ENCODE measurements at regions not wholly inside any gene's neighbourhood (a gene's known extent, or its start where the extent isn't known, plus 50 kb on each side); places are given as distances from the start of the nearest gene placed in this dataset.

DNA sequence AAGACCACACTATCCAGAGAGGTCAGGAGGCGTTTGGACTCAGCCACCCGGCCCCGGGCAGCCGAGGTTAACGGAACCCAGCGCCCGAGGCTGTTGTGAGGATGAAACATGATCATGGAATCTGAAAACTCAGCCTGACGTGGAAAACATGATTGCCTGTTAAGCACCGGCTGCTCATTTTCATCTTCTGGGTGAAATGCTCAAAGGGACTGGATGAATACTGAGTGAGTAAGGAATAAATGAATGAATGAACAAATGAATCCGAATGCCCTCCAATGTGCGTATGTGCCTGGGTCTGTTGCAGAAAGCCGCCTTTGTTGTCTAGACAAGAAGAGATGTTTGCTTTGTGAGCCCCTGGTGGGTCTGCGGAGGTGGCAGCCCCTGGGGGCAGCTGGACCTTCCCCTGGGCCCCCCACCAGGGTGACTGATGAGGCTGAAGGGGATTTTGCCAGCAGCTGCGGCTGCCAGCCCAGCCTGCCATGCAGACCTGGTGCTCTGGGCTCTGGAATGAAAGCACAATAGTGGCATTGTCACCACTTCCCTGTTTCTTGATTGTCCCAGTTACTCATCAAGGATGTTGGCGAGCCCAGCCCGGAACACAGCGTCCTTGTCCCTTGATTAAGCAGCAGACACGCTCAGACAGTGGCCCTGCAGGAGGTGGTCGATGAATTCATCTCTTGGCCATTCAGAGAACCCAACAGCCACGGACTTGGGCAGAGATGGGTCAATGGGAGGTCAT lies 211.1 kb downstream of the ANKRD60 start:
- FAIRE-seq, result no peak

DNA sequence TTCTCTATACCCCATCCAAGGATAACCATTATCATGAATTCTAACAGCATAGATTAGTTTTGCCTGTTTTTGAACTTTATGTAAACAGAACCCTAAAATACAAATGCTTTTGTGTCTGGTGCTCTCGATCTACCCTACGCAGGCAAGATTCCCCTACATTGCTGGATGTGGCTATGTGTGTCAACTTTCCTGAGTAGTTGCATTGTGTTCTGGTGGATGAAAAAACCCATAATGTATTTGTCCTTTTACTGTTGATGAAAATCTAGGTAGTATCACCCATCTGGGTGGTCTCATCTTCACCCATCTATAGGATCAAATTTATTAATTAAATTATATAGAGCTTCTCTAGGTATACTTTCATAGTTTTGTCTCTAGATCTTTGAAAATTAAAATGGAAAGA lies 211.7 kb downstream of the ANKRD60 start:
- DNase-seq (ENCODE audit: insufficient read length, low spot score), result no peak
- no peak for TF ChIP-seq POLR2A (IDR thresholded peaks at IDR 0.05; ENCODE audit: low read depth, low read length)
- FAIRE-seq, result no peak

More for the DNA sequence above, 211.1 kb downstream of the ANKRD60 start:
- DNase-seq (ENCODE audit: insufficient read length, low spot score), result peak; percentile 75
- no peak; the same call in 1 of the 2 replicates for TF ChIP-seq POLR2A (IDR thresholded peaks at IDR 0.05; ENCODE audit: low read depth, low read length)

DNA sequence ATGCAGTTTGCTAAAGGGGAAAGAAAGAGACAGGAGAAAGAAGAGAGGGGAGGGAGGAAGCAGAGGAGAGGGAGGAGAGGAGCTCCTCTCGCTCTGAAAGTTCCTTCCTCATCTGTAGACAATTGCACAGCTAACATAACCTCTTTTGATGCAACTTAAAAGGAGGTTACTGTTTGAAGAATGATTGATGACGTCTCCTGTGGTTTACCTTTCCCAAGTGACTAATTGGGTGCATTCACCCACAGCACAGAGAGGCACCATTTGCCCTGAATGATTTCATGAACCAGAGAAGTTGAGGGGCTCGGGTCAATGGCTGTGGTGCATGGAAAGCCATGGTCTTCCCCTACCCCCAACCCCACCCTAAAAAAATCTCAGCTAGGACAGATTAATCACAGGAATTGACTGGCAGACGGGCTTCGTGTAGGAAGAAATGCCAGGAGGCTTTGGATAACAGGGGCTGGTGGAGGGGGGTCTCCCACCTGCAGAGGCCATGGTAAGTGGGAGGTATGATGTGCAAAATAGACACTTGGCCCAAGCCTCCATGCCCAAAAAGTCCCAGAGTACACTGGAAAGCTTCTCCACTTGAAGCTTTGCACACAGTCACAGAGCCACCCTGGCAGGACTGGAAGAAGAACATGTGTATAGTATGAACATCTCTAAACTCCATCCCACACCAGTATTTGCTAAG lies 213.7 kb downstream of the ANKRD60 start:
- peak; percentile 43 for DNase-seq (ENCODE audit: insufficient read length, low spot score)
- no peak for FAIRE-seq
- no peak for TF ChIP-seq POLR2A (IDR thresholded peaks at IDR 0.05; ENCODE audit: low read depth, low read length)

DNA sequence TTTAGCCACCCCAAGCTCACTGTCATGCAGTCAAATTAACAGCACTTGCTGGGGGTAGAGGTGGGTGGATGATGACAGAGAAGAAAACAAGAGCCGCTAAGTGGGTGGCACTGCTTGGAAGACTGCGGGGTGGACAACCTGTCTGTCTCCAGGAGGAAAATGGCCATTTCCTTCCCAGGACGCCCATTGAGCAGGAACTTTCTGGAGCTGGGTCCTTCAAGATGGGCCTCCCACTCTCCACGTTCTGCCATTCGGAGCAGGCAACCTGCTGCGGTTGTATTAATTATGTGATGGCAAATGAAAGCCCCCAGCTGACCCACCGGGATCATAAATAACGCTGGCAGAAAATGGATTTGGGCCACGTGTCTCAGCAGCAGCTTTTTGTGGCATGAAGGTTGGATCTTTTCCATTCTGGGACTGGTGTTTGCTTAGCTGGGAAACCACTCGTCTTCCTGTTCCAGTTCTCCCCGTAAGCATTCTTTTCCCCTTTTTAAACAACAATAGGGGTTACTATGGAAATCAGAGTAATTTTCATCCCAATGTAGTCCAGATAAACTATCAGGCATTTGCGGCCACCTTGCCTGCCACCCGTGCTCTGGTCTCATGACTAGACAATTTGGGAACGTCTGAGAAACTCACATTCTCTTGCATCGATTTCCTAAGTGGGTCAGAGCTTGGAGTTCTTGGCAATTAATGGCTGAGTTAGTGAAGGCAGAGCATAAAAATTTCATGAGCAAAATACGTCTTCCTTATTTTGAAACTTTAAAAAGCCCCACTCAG lies 215.5 kb downstream of the ANKRD60 start:
- no peak for FAIRE-seq
- no peak for DNase-seq (ENCODE audit: insufficient read length, low spot score)
- no peak for TF ChIP-seq POLR2A (IDR thresholded peaks at IDR 0.05; ENCODE audit: low read depth, low read length)

DNA sequence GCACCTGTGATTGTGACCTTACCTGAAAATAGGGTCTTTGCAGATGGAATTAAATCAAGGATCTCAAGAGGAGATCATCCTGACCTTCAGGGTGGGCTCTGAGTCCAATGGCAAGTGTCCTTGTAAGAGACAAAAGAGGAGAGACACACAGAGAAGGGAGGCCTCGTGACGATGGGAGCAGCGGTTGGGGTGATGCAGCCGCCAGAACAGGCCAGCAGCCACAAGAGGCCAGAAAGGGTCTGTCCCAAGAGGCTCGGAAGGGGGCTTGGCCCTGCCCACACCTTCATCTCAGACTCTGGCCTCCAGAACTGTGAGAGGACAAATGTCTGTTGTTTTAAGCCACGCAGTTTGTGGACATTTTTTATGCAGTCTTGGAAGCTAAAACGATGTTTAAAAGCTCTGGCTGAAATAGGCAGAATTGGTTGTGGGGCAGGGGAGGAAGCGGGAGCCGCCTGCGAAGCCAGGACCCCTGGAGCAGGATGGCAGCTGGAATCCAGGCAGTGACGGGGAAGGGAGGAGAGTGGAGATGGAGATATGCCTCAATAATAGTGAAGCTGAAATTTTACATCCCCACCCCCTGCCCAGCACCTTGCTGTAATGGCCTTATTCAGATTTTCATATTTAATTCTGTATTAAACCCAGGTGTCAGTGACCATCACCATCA lies 216.4 kb downstream of the ANKRD60 start:
- no peak for DNase-seq (ENCODE audit: insufficient read length, low spot score)
- FAIRE-seq, result no peak
- no peak for TF ChIP-seq POLR2A (IDR thresholded peaks at IDR 0.05; ENCODE audit: low read depth, low read length)

DNA sequence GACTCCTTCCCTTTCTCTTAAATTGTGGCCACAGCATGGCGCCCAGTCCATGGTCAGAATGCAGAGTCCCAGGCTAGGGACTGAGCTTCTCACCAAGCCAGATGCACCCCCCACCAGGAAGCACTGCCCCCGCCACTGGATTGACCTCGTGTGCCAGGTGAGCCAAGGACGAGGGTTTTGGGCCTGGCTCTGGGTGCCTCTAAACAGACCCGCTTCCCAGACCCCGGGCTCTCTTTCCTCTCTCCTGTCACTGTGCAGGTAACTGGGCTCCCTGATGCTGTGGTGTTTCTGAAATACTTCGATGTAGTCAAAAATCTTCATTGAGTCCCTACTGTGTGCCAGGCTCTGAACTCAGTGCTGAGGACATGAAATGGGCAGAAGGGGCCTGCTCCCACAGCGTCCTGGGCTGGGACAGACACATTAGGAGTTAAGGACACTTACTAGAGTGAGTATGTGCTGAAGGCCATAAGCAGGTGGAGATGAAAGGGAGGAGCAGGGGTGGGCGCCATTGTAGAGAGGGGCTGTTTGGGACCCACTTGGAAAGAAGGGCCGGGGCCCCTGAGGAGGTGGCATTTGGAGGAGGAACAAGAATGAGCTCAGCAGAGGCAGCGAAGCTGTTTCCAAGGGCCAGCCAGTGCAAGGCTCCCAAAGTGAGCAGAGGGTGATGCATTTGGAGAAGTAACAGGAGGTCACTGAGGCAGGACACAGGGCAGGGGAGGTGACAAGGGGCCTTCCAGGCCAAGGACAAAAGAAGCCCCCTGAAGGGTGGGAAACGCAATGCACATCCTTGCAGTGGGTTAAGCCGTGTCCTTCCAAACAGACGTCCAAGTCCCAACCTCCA lies 217.1 kb downstream of the ANKRD60 start:
- TF ChIP-seq POLR2A (IDR thresholded peaks at IDR 0.05; ENCODE audit: low read depth, low read length), result no peak
- no peak for DNase-seq (ENCODE audit: insufficient read length, low spot score)
- no peak for FAIRE-seq

DNA sequence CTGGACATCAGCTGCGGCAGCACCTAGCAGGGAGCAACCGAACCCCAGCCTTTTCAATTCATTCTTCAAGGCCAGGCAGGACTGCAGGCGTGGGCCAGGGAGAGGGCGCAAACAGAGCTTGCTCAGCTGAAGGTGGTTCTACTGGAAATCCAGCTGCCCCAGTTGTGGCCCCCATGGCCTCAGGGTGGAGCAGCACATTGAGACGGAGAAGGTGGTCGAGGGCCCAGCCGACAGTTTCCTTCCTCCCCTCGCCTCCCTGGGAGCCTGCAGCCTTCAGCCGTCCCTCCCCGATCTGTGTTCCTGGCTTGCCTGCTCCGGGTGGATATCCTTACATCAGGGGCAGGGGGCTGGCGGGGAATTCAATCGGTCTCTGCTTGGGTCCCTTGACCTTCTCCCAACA lies 217.8 kb downstream of the ANKRD60 start:
- TF ChIP-seq POLR2A (IDR thresholded peaks at IDR 0.05; ENCODE audit: low read depth, low read length), result no peak
- no peak for FAIRE-seq
- DNase-seq (ENCODE audit: insufficient read length, low spot score), result no peak

DNA sequence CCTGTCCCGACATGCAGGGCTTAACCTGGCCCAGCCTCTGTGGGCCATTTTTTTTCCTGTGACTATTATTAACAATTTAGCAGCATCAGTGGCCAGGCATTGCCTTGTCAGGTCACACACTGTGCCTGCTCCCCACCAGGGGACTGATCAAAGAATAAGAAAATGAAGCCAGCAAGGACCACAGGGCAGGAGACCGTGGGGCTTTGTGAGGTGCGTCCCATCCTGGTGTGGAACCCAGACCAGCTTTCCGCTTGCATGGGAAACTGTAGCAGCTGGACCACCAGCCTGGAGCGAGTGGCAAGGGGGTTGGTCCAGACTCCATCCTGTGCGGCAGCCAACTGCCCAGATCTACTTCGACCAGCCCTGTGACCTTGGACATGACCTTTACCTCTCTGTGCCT lies 218.3 kb downstream of the ANKRD60 start:
- DNase-seq (ENCODE audit: insufficient read length, low spot score) (no peak), FAIRE-seq (no peak)
- no peak for TF ChIP-seq POLR2A (IDR thresholded peaks at IDR 0.05; ENCODE audit: low read depth, low read length)

DNA sequence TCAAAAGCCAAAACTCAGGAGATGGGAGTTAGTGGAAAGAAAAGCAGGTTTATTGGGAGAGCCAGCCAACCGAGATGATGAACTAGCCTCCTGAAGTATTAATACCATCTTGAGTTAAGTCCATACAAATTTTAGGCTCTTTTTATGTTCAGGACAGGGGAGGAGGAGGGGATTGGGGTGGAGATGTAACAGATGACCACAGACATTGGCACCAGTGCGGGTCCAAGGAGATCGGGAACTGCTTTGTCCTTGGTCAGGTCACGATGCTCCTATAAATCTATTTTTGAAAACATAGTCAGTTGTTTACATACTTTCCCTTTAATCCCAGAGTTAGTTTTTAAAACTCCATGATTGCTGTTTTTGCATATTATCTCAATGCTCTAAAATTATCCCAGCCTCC lies 219.6 kb downstream of the ANKRD60 start:
- FAIRE-seq (no peak), DNase-seq (ENCODE audit: insufficient read length, low spot score) (no peak)
- TF ChIP-seq POLR2A (IDR thresholded peaks at IDR 0.05; ENCODE audit: low read depth, low read length), result no peak

DNA sequence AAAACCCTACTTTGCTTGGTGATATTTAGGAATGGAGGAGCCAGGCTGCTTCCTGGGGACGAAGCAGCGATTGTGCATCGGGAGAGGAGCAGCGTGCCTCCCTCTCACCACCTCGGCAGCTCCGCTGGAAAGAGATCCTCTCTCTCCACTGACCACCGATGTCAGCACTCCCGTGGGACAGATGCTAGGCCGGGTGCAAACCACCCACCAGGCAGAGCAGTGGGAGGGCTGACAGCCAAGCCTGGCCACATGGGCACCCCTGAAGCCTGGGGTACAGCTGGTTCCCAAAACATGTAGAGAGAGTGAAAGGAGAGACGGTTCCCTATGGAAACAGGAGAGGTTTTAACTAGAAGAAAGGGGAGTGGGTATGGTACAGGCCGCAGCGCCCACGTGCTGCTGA lies 220.0 kb downstream of the ANKRD60 start:
- FAIRE-seq (no peak), DNase-seq (ENCODE audit: insufficient read length, low spot score) (no peak)
- no peak for TF ChIP-seq POLR2A (IDR thresholded peaks at IDR 0.05; ENCODE audit: low read depth, low read length)

DNA sequence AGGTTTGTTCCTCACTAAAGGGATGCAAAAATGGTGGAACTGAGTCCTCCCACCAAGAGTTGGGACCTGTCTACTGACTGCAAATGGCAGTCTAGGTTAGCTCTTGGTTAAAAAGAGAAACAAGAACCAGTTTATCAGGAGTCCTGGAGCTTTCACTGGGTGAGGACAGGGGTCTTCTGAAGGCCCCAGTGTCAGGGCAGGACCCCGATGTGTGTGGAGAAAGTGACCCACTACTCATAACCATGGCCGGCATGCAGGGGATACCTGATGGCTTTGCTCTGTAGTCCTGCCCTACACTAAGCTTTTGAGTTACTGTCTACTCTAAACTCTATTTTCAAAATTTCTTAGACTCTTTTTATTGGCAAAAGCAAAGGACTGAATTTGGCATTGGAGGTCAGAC lies 220.5 kb downstream of the ANKRD60 start:
- FAIRE-seq, result no peak
- no peak for TF ChIP-seq POLR2A (IDR thresholded peaks at IDR 0.05; ENCODE audit: low read depth, low read length)

DNA sequence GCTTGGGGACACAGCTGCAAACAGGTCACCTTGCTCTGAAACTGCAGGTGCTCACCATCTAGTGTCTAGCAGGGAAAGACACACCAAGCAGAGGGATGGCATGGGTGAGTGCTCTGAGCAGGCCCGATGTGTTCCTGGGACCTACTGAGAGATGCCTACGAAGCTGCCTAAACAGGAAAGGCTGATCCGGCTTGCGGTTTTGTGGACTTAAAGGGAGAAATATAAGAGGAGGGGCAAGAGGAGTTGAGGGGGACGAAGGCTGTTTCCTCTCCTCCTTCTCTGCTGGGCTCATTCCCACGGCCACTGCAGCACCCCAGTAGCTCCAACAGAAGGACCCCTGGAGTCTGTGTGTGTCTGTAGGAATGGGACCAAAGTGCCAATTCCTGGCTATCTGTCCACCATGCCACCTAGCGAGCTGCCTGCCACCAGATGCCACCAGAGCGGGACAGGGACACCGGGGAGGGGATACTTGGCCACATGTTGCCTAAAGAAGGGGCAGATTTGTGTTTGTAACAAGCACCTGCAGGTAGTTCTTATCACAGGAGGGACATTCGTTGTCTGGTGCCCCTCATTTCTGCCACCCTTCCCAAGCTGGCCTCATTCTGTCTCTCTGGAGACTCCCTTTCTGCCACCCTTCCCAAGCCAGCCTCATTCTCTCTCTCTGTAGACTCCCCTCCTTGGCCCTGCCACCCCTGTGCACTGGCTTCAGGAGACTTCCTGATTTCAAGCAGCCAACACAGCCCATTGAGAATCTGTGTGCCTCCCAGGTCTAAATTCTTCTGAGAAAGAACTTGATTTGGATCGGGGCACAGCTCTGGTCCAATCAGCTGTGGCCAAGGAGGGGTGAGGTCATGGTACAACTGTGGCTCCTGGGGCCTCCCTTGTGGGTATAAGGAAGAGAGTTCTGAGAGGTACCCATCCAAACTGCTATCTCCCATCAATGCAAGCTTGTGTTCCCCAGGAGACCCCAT lies 221.8 kb downstream of the ANKRD60 start:
- FAIRE-seq, result no peak
- no peak for TF ChIP-seq POLR2A (IDR thresholded peaks at IDR 0.05; ENCODE audit: low read depth, low read length)
- DNase-seq (ENCODE audit: insufficient read length, low spot score), result no peak

More for the DNA sequence above, 220.5 kb downstream of the ANKRD60 start:
- no peak for DNase-seq (ENCODE audit: insufficient read length, low spot score)

Data from H54 (cell line).